Ascending aorta (tissue), 2 donors: ENCODE measurements at regions not wholly inside any gene's neighbourhood (a gene's known extent, or its start where the extent isn't known, plus 50 kb on each side); places are given as distances from the start of the nearest gene placed in this dataset.

ENCODE experiments used
- DNase-seq, 2 donors: peaks; one replicate each; pipeline ENCODE4 v3.0.0-alpha.2; 2019; ENCODE audit warnings: low spot score in 2 of 2
- H3K27ac ChIP-seq, 2 donors: fragments of 200-600 bp; sonication (generic); one replicate each; pipeline ENCODE4 v1.5.1; 2016 to 2017; ENCODE audit warnings: mild to moderate bottlenecking in 1 of 2
- H3K27me3 ChIP-seq: fragments of 200-600 bp; sonication (generic); one replicate; pipeline ENCODE4 v1.5.1; 2017
- H3K36me3 ChIP-seq, 2 donors: fragments of 200-600 bp; sonication (generic); one replicate each; pipeline ENCODE4 v1.5.1; 2016
- H3K4me1 ChIP-seq, 2 donors: fragments of 200-600 bp; sonication (generic); one replicate each; pipeline ENCODE4 v1.5.1; 2016 to 2017; ENCODE audit warnings: mild to moderate bottlenecking in 1 of 2
- H3K4me3 ChIP-seq, 2 donors: fragments of 200-600 bp; sonication (generic); one replicate each; pipeline ENCODE4 v1.5.1; 2016 to 2017; ENCODE audit warnings: mild to moderate bottlenecking in 1 of 2
- H3K9me3 ChIP-seq, 2 donors: fragments of 200-600 bp; sonication (generic); one replicate each; pipeline ENCODE4 v1.5.1; 2016
- CTCF ChIP-seq, 3 experiments: fragments of 200-600 bp in 2 of 3; fragments of 450-650 bp in 1 of 3; sonication (generic) in 2 of 3; IDR thresholded peaks; one replicate each; pipeline ENCODE4 v1.5.1; 2016 to 2019; ENCODE audit warnings: antibody characterized with exemption in 3 of 3, mild to moderate bottlenecking in 1 of 3, moderate library complexity in 1 of 3
- intact Hi-C: fragments of 100-400 bp; cut with DNase I; formaldehyde crosslinking; loops from one replicate; pipeline ENCODE4 v1.15.1; 2023

DNA sequence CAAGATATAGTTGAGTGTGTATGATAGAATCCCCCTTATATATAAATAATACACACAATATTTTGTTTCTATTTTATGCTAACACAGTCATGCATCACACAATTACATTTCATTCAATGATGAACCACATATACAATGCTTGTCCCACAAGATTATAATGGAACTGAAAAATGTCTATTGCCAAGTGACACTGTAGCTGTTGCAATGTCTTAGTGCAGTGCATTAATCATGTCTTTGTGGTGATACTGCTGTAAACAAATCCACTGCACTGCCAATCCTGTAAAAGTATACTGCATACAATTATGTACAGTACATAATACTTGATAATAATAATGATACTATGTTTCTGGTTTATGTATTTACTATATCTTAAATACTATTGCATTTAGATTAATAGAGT is 512.1 kb upstream of the CNTN3 start:
- intact Hi-C loops: no loop called here
- Histone ChIP-seq H3K9me3 (no peaks in the 10 kb centered on the region), H3K4me1 (no peaks in the 10 kb centered on the region), H3K27me3 (no peaks in the 10 kb centered on the region), H3K4me3 (no peak overlapping the region), H3K27ac (no peak overlapping the region), H3K36me3 (no peaks in the 10 kb centered on the region)
- DNase-seq: no peak
- no peak for TF ChIP-seq CTCF (IDR thresholded peaks at IDR 0.05)

- Histone ChIP-seq H3K36me3 (no peaks in the 10 kb centered on the region), H3K27ac (no peak overlapping the region), H3K4me1 (no peaks in the 10 kb centered on the region), H3K27me3 (no peaks in the 10 kb centered on the region), H3K9me3 (no peaks in the 10 kb centered on the region), H3K4me3 (no peak overlapping the region)
- intact Hi-C loops: no loop called here
- DNase-seq: no peak
- TF ChIP-seq CTCF (IDR thresholded peaks at IDR 0.05): no peak
Observed at GRCh38 chr3:75129101-75129500, 514.6 kb upstream of the CNTN3 start.

- Histone ChIP-seq H3K36me3 (no peaks in the 10 kb centered on the region), H3K27ac (no peak overlapping the region), H3K4me1 (no peaks in the 10 kb centered on the region), H3K27me3 (no peaks in the 10 kb centered on the region), H3K4me3 (no peak overlapping the region), H3K9me3 (no peaks in the 10 kb centered on the region)
- TF ChIP-seq CTCF (IDR thresholded peaks at IDR 0.05): no peak
- no peak for DNase-seq
- intact Hi-C loops: no loop called here
Observed at GRCh38 chr3:75136100-75136897, 521.8 kb upstream of the CNTN3 start.

DNA sequence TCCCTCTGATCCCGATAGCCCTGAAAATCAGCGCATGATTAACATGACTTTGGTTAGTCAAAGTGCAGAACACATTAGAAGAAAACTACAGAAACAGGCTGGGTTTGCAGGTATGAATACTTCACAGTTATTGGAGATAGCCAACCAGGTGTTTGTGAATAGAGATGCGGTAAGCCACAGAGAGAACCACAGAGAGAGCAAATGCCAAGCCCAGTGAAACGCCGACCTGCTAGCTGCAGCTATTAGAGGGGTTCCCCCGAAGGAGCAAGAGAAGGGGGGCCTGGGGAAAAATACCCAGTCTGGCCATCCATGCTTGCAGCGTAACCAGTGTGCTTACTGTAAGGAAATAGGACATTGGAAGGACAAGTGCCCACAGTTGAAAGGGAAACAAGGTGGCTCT is 523.9 kb upstream of the CNTN3 start:
- Histone ChIP-seq H3K4me3 (no peak overlapping the region), H3K27me3 (no peaks in the 10 kb centered on the region), H3K27ac (no peak overlapping the region), H3K36me3 (no peaks in the 10 kb centered on the region), H3K4me1 (no peaks in the 10 kb centered on the region), H3K9me3 (no peaks in the 10 kb centered on the region)
- intact Hi-C loops: no loop called here
- TF ChIP-seq CTCF (IDR thresholded peaks at IDR 0.05): no peak
- DNase-seq: no peak

GRCh38 chr3:75140904-75141615 is 523.1 kb upstream of the FRG2C start:
- no peaks in the 10 kb centered on the region for H3K36me3 ChIP-seq
- no peak for TF ChIP-seq CTCF (IDR thresholded peaks at IDR 0.05)
- no peak for DNase-seq
- H3K4me1 ChIP-seq: no peaks in the 10 kb centered on the region
- no peaks in the 10 kb centered on the region for H3K9me3 ChIP-seq
- H3K27ac ChIP-seq: no peak overlapping the region
- H3K27me3 ChIP-seq: no peaks in the 10 kb centered on the region
- intact Hi-C loops: no loop called here
- no peak overlapping the region for H3K4me3 ChIP-seq
